Activated naive CD8-positive, alpha-beta T cell treated with anti-CD3 and anti-CD28 coated beads for 36 hours (primary cell): ENCODE measurements at regions not wholly inside any gene's neighbourhood (a gene's known extent, or its start where the extent isn't known, plus 50 kb on each side); places are given as distances from the start of the nearest gene placed in this dataset.

ENCODE experiments used
- DNase-seq: peaks from one replicate; pipeline ENCODE4 v3.0.0; 2021
- H3K27ac Mint-ChIP-seq: one replicate; pipeline ENCODE4 v1.8.0; 2022; ENCODE audit warnings: mild to moderate bottlenecking, moderate library complexity, mixed read lengths
- H3K27me3 Mint-ChIP-seq: one replicate; pipeline ENCODE4 v1.8.0; 2022; ENCODE audit warnings: mild to moderate bottlenecking, mixed read lengths
- H3K36me3 Mint-ChIP-seq: one replicate; pipeline ENCODE4 v1.8.0; 2021; ENCODE audit warnings: mild to moderate bottlenecking, mixed read lengths
- H3K4me1 Mint-ChIP-seq: one replicate; pipeline ENCODE4 v1.8.0; 2021; ENCODE audit warnings: mixed read lengths
- H3K4me3 Mint-ChIP-seq: one replicate; pipeline ENCODE4 v1.8.0; 2022; ENCODE audit warnings: mild to moderate bottlenecking, moderate library complexity, mixed read lengths
- H3K9me3 Mint-ChIP-seq: one replicate; pipeline ENCODE4 v1.8.0; 2022; ENCODE audit warnings: mixed read lengths

DNA sequence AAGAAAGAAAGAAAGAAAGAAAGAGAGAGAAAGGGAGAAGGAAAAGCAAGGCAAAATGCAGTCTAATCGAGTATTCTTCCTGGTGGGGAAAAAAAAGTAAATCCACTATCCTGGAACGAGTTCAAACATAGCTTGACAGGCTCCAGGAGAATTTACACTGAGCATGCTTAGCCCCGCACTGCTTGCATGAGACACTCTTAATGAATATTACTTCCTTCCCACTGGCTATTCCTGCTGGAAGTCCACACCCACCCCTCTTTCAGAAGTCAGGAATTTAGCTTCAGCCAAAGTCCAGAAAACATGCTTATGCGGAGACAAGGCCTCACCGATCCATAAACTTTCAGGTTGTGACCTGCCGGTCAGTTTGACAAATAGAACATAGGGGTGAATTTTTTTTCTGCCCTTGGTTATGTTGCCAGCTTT is 251.8 kb upstream of the BLID start:
- H3K4me1 Mint-ChIP-seq, result no peaks in the 10 kb centered on the region
- H3K27ac Mint-ChIP-seq, result no peak overlapping the region
- DNase-seq, result no peak
- no peaks in the 10 kb centered on the region for H3K9me3 Mint-ChIP-seq
- H3K27me3 Mint-ChIP-seq, result peaks cover 11% of the 10 kb centered on the region
- H3K4me3 Mint-ChIP-seq, result no peak overlapping the region
- H3K36me3 Mint-ChIP-seq, result no peaks in the 10 kb centered on the region

DNA sequence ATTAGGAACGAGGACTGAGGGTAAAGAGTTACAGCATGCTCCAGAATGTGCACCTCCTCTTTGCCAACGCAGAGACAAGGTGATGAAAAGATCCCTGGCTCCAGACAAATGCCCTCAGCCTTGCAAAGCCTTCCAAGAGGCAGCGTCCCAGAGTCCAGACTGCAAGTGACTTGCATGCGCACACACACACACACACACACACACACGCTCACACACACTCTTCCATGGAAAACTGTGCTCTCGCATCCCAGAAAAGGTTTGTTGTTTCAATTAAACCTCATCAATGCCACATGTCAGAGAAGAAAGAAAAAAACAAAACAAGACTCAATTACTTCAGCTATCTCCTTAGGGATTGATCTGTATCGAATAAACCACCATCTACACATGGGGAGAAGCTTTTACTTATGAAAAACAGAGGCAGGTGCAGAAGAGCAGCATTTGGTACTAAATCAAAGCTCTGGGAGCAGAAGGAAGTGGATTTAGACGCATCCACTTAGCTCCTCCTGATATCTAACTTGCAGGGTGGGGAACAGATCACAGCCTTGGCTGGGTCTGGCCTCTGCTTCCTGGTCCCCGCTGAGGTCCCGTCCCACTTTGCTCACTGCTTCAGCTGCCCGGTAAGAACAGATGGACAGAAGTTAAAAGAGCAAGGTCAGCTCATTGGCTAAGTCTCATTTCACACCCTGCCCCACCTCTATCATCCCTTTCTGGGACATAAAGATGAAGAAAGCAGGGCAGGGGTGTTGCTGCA is 249.8 kb upstream of the BLID start:
- Mint-ChIP-seq H3K4me1 (no peaks in the 10 kb centered on the region), H3K36me3 (no peaks in the 10 kb centered on the region), H3K4me3 (no peak overlapping the region), H3K27me3 (peaks cover 4% of the 10 kb centered on the region), H3K9me3 (no peaks in the 10 kb centered on the region), H3K27ac (no peak overlapping the region)
- DNase-seq, result no peak

DNA sequence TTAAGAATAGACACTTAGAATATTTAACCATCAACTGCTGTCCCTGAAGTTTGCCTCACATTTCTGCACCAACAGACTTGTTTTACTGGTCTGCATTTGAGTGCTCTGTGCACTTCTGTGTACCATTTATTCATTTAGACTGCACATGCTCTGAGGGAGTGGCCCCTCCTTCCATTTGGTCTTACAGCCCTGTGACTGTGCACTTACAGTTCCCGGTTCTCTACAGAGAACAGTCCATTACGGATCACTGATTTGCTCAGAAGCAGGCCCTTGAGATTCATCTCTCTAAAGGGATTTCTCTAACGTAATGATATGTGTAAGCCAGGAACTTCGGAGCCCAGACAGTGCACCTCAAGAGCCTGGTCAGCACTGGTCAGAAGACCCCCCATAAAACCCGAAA is 247.3 kb upstream of the BLID start:
- Mint-ChIP-seq H3K4me1 (no peaks in the 10 kb centered on the region), H3K27ac (no peak overlapping the region), H3K9me3 (no peaks in the 10 kb centered on the region)

DNA sequence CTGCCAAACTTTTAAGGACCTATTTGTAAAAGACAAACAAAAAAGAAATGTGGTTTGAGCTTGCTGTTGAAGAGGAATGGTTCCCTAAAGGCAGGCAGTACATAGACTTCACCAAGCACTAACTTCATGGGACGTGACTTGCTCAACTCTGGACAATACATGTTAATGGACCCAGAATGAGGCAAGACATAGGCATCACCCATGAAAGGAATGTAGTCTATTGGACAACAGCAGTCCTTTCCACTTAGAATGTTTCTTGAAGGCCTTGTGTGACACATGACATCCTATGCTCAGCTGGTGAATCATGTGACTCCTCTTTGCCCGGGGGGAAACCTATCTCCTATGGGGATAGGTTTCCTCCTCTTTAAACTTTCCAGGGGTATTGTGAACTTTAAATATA is 246.4 kb upstream of the BLID start:
- no peaks in the 10 kb centered on the region for H3K36me3 Mint-ChIP-seq
- H3K27ac Mint-ChIP-seq, result no peak overlapping the region
- H3K27me3 Mint-ChIP-seq, result peaks cover 6% of the 10 kb centered on the region
- DNase-seq, result no peak
- H3K4me1 Mint-ChIP-seq, result no peaks in the 10 kb centered on the region
- no peaks in the 10 kb centered on the region for H3K9me3 Mint-ChIP-seq
- no peak overlapping the region for H3K4me3 Mint-ChIP-seq

More for the DNA sequence above, 247.3 kb upstream of the BLID start:
- peaks cover 4% of the 10 kb centered on the region for H3K27me3 Mint-ChIP-seq
- H3K4me3 Mint-ChIP-seq, result no peak overlapping the region
- DNase-seq, result no peak
- no peaks in the 10 kb centered on the region for H3K36me3 Mint-ChIP-seq

DNA sequence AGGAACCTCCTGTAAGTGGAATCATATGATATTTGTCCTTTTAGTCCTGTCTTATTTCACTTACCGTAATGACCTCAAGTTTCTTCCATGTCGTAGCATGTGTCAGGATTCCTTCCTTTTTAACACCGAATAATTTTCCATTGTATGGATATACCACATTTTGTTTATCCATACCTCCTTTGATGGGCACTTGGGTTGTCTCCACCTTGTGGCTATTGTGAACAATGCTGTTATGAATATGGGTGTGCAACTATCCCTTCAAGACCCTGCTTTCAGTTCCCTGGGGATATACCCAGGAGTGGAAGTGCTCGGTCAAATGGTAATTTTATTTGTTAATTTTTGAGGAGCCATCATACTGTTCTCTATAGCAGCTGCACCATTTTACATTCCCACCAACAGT is 244.9 kb upstream of the BLID start:
- Mint-ChIP-seq H3K4me1 (no peaks in the 10 kb centered on the region), H3K27ac (no peak overlapping the region), H3K9me3 (no peaks in the 10 kb centered on the region), H3K4me3 (no peak overlapping the region), H3K36me3 (no peaks in the 10 kb centered on the region), H3K27me3 (peaks cover 8% of the 10 kb centered on the region)
- DNase-seq, result no peak

DNA sequence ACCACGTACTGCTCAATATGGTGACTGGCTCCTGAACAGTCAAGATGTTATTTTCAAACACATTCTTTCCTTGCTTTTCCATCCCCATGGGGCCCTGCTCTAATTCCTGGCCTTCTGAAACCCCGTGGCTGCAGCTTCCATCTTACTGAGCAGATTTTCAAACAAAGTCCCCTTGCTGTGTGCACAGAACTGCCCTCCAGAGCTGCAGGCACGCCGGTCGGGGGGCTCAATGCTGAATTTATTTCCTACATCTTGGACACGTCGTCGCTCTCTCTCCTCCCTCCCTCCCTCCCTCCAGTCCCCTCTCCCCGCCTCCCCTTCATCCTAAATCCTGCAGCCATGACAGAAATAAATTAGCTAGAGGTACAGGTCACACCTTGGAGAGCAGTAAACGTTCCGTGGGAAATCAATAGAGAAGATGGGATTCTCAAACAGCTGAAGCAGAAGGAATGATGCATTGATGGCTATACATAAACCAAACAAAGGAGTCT is 243.1 kb upstream of the BLID start:
- H3K27me3 Mint-ChIP-seq, result peaks cover 4% of the 10 kb centered on the region
- no peak overlapping the region for H3K4me3 Mint-ChIP-seq
- H3K4me1 Mint-ChIP-seq, result no peaks in the 10 kb centered on the region
- DNase-seq, result no peak
- H3K27ac Mint-ChIP-seq, result no peak overlapping the region
- H3K36me3 Mint-ChIP-seq, result no peaks in the 10 kb centered on the region
- peaks cover 1% of the 10 kb centered on the region for H3K9me3 Mint-ChIP-seq

DNA sequence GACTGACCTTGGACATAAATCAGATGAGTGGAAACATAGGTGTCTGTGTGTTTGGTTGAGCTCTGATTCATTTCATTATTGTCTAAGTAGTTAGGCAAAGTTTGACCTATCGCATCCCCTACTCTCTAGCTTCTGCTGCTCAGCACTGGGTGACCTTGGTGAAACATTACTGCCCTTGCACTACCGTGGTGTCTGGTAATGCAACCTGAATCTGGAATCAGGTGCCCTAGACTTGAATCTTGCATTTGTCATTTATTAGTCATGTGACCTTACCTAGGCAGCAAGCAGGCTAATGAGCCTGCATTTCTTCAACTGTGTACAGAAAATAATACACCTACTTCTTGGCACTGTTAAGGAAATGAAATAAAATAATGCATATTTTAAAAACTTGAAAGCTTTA is 242.3 kb upstream of the BLID start:
- H3K36me3 Mint-ChIP-seq, result no peaks in the 10 kb centered on the region
- no peak overlapping the region for H3K27ac Mint-ChIP-seq
- no peaks in the 10 kb centered on the region for H3K4me1 Mint-ChIP-seq
- no peak for DNase-seq
- H3K27me3 Mint-ChIP-seq, result peaks cover 4% of the 10 kb centered on the region
- no peak overlapping the region for H3K4me3 Mint-ChIP-seq
- H3K9me3 Mint-ChIP-seq, result peaks cover 1% of the 10 kb centered on the region

DNA sequence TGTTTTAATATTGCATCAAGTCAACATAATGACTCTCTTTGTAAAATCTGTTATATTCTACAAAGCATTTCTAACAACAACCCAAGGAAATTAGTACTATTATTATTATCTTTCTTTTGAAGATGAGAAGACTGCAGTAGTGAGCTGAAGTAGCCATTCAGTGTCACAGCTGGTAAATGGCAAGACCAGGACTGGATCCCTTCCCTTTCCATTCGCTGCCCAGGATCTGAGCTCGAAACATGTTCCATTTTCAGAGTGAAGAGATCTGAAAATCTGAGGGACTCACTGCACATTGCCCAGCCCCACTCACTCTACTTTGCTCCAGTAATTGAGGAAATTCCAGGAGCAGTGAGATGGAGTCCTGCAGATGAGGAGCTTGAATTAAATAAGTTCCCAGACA is 240.0 kb upstream of the BLID start:
- no peak overlapping the region for H3K4me3 Mint-ChIP-seq
- H3K27ac Mint-ChIP-seq, result no peak overlapping the region
- no peaks in the 10 kb centered on the region for H3K36me3 Mint-ChIP-seq
- no peak for DNase-seq
- peaks cover 1% of the 10 kb centered on the region for H3K9me3 Mint-ChIP-seq
- H3K27me3 Mint-ChIP-seq, result peaks cover 4% of the 10 kb centered on the region
- no peaks in the 10 kb centered on the region for H3K4me1 Mint-ChIP-seq

DNA sequence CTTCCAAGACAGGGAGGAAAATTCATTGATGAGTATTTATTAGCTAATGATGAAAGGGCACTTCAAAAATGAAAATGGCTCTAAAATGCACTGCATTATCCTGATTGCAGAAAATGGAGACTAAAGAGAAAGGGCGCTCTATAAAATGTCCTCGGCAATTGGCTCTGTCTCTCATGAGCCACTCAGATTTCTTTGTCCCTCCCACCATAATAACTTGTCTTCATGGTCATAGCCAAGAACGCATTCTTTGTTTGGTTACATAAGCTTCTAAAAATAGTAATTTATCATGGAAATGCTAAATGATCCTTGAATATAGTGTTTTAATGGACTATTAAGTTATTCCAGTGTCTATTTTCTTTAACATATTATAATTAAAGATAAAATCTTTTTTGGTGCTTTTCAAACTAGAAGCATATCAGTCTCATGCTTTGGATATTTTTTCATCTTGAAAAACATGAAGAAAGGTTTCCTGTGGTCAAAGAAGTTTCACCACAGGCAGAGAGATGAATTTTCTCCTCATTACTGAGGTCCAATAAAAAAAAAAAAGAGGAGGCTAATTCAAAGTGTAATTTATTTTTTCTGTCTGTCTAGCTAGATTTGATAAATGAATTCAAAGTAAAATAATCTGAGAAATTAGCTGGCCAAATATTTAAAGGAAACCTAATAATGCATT is 238.1 kb upstream of the BLID start:
- H3K4me3 Mint-ChIP-seq, result no peak overlapping the region
- H3K27ac Mint-ChIP-seq, result no peak overlapping the region
- peaks cover 4% of the 10 kb centered on the region for H3K9me3 Mint-ChIP-seq
- peaks cover 7% of the 10 kb centered on the region for H3K27me3 Mint-ChIP-seq
- no peak for DNase-seq
- no peaks in the 10 kb centered on the region for H3K36me3 Mint-ChIP-seq
- H3K4me1 Mint-ChIP-seq, result no peaks in the 10 kb centered on the region

DNA sequence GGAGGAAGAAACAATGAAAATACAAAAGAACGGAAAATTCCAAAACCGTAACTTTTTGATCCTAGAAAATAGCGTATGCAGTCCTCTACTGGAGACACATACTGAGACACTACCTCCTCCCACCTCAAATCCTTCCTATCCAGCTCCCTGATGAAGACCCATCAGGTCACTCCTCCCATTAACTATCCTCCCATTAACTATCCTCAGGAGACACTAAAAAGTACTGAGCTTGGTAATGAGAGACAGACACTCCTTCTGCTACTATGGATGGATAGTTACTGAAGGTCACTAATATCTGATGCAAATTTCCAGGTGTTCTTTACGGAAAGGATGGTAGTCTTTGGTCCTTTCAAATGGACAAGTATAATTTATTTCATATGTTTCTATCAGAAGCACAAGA is 237.5 kb upstream of the BLID start:
- no peak for DNase-seq
- Mint-ChIP-seq H3K4me1 (no peaks in the 10 kb centered on the region), H3K4me3 (no peak overlapping the region), H3K27ac (no peak overlapping the region), H3K36me3 (no peaks in the 10 kb centered on the region), H3K27me3 (peaks cover 7% of the 10 kb centered on the region), H3K9me3 (peaks cover 4% of the 10 kb centered on the region)

DNA sequence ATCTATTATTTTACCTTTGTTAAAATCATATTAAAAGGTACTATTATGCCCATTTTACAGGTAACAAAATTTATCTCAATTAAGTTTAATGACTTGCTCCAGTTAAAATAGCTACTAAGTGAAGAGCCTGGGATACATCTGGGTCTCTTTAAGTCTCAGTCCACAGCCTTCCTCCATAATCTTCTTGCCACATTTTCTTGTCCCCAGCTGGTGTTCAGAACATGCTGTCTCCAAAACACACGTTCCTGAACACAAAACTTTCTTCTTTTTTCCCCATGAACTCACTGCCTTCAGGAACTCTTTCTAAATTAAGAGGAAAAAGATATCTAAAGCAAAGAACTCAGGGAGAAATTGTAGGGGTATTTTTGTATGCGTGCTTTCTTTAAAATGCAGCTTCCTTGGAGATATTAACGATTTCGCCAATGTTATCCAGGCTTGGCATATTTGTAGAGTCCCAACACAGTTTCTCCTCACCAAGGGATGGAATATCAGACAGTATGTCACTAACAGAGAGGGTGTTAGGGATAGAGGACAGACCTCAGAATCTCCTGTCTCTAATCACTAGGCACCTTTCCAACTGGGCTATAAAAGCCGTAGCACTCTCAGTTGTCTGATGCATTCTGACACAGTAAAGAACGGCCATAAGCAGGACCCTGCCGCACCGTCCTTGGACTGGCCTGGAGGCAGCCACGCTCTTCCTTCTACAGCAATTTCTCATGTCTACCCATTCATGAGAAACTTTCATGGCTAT is 232.8 kb upstream of the BLID start:
- Mint-ChIP-seq H3K9me3 (peaks cover 2% of the 10 kb centered on the region), H3K36me3 (no peaks in the 10 kb centered on the region), H3K4me1 (no peaks in the 10 kb centered on the region), H3K4me3 (no peak overlapping the region), H3K27me3 (peaks cover 4% of the 10 kb centered on the region), H3K27ac (no peak overlapping the region)
- no peak for DNase-seq

DNA sequence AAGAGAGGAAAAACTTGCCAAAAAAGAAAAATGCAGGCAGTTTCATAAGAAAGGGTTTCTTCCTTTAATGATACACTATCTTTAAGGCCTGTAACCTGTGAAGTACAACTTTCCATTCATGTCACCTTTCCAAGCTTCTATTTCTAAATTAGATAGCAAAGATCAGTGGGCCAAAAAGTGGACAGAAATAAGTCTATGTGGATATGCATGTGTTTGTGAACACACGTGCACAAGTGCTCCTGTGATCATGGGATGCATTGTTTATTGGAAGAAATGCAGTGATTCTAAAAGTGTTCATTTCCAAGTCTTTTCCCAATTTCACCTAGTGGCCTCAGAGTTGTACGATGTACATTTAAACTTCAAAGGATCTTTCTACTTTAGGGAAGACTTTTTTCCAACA is 230.0 kb upstream of the BLID start:
- Mint-ChIP-seq H3K27me3 (peaks cover 4% of the 10 kb centered on the region), H3K4me3 (no peak overlapping the region), H3K36me3 (no peaks in the 10 kb centered on the region), H3K4me1 (no peaks in the 10 kb centered on the region), H3K9me3 (peaks cover 2% of the 10 kb centered on the region), H3K27ac (no peak overlapping the region)
- no peak for DNase-seq

DNA sequence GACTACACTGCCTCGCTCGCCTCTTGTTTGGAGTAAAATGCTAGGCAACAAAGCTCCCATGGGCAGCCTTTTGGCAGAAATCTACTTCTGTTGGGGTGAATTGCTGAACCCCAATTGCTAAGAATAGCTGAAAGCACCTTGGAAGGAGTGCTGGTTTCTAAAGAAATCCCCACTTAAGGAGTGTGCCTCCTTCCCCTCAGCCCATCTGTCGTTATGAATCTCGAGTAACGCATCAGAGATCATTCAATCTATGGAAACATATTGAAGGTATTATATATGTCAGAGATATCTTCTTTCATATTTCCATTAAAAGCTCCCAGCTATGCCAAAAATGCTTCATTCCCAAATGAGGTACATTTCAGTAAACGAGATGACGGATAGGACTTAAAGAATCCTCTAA is 229.6 kb upstream of the BLID start:
- Mint-ChIP-seq H3K36me3 (no peaks in the 10 kb centered on the region), H3K9me3 (peaks cover 1% of the 10 kb centered on the region), H3K4me1 (no peaks in the 10 kb centered on the region), H3K27ac (no peak overlapping the region), H3K27me3 (peaks cover 2% of the 10 kb centered on the region), H3K4me3 (no peak overlapping the region)
- no peak for DNase-seq

DNA sequence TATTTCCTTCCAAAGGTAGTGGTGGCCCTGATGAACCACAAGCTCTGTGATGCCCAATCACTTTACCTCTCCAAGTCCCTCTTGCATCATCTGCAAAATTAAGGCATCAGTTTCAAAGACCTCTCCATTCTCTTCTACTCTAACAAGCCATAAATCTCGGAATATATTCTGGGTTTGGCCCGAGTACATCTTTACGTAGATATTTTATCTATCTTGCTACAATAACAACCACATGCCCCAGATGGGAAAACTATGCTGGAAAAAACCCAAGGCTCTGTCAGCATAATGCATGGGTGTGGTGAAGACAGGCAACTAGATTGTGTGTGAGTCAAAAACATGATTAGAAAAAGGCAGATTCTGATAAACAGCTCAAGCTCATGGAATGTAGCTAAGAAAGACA is 228.2 kb upstream of the BLID start:
- no peaks in the 10 kb centered on the region for H3K4me1 Mint-ChIP-seq
- H3K27ac Mint-ChIP-seq, result no peak overlapping the region
- H3K9me3 Mint-ChIP-seq, result no peaks in the 10 kb centered on the region
- no peaks in the 10 kb centered on the region for H3K36me3 Mint-ChIP-seq
- H3K4me3 Mint-ChIP-seq, result no peak overlapping the region
- no peak for DNase-seq
- no peaks in the 10 kb centered on the region for H3K27me3 Mint-ChIP-seq

DNA sequence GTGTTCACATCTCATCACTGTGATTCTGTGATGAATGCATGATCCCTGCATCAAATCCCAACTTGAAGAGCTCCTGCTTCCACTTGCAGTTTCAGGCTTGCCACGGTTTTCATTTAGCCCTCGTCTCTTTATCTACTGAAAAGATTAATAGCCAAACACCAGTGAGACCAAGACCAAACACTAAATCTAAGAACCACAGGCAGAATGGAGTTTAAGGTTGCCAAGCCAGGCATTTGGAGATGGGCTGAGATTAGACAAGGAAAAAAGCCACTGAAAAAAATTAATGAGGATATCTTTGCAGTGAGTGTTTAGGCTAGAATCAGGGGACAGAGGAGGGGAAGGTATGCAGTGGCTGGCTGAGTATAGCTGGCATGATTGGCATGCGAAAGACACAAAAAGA is 227.2 kb upstream of the BLID start:
- Mint-ChIP-seq H3K36me3 (no peaks in the 10 kb centered on the region), H3K4me1 (no peaks in the 10 kb centered on the region), H3K27me3 (no peaks in the 10 kb centered on the region), H3K9me3 (no peaks in the 10 kb centered on the region), H3K27ac (no peak overlapping the region), H3K4me3 (no peak overlapping the region)
- DNase-seq, result no peak
